Keratinocyte (primary cell): ENCODE measurements at regions not wholly inside any gene's neighbourhood (a gene's known extent, or its start where the extent isn't known, plus 50 kb on each side); places are given as distances from the start of the nearest gene placed in this dataset.

Experiments used
- DNase-seq: peaks from one replicate; pipeline ENCODE4 v3.0.0-alpha.2; 2011; ENCODE audit warnings: low read depth, missing footprints, low spot score
- FAIRE-seq: peaks from 2 replicates; lab custom pipeline; 2011; peaks lifted over from hg19 to GRCh38; lab: Jason Lieb, UNC
- H2AFZ ChIP-seq: 2 replicates; pipeline ENCODE4 v1.6.0; 2012; ENCODE audit warnings: low read length, control low read depth, inconsistent platforms; ENCODE audit not compliant: control insufficient read depth
- H3K27ac ChIP-seq: 2 replicates; pipeline ENCODE4 v1.5.1; 2011; ENCODE audit warnings: low read length; ENCODE audit not compliant: control insufficient read depth, insufficient read depth
- H3K27me3 ChIP-seq: 3 replicates; pipeline ENCODE4 v1.6.0; 2011; ENCODE audit warnings: low read length; ENCODE audit not compliant: control insufficient read depth, insufficient read depth; ENCODE audit errors: extremely low read depth
- H3K36me3 ChIP-seq, 2 experiments: 2 replicates in 1 of 2; 3 replicates in 1 of 2; pipeline ENCODE4 v1.5.1; 2011; ENCODE audit warnings: low read length in 2 of 2, mild to moderate bottlenecking in 1 of 2; ENCODE audit not compliant: control insufficient read depth in 2 of 2, insufficient read depth in 2 of 2; ENCODE audit errors: extremely low read depth in 1 of 2
- H3K4me1 ChIP-seq: 3 replicates; pipeline ENCODE4 v1.5.1; 2011; ENCODE audit warnings: low read length; ENCODE audit not compliant: control insufficient read depth, insufficient read depth; ENCODE audit errors: extremely low read depth
- H3K4me2 ChIP-seq: 3 replicates; pipeline ENCODE4 v1.6.0; 2011; ENCODE audit warnings: low read depth, low read length; ENCODE audit not compliant: control insufficient read depth, insufficient read depth; ENCODE audit errors: extremely low read depth
- H3K4me3 ChIP-seq, 3 experiments: fragments of 200-600 bp in 1 of 3; sonication (generic) in 1 of 3; 2 replicates in 2 of 3; 3 replicates in 1 of 3; pipeline ENCODE4 v1.5.1; 2011 to 2016; ENCODE audit warnings: low read length in 3 of 3, mild to moderate bottlenecking in 3 of 3, control low read depth in 2 of 3, inconsistent platforms in 1 of 3, low read depth in 1 of 3, mixed read lengths in 1 of 3, mixed run types in 1 of 3, moderate library complexity in 1 of 3; ENCODE audit not compliant: control insufficient read depth in 2 of 3, insufficient read depth in 2 of 3; ENCODE audit errors: extremely low read depth in 1 of 3
- H3K79me2 ChIP-seq: 2 replicates; pipeline ENCODE4 v1.6.0; 2012; ENCODE audit warnings: low read length; ENCODE audit not compliant: control insufficient read depth, insufficient read depth
- H3K9ac ChIP-seq: 3 replicates; pipeline ENCODE4 v1.6.0; 2011; ENCODE audit warnings: low read length; ENCODE audit not compliant: control insufficient read depth, insufficient read depth; ENCODE audit errors: extremely low read depth
- H3K9me1 ChIP-seq: 3 replicates; pipeline ENCODE4 v1.6.0; 2011; ENCODE audit warnings: low read length; ENCODE audit not compliant: control insufficient read depth, insufficient read depth; ENCODE audit errors: extremely low read depth
- H3K9me3 ChIP-seq: 2 replicates; pipeline ENCODE4 v1.5.1; 2012; ENCODE audit warnings: low read depth, low read length; ENCODE audit not compliant: control insufficient read depth
- H4K20me1 ChIP-seq: 3 replicates; pipeline ENCODE4 v1.6.0; 2011; ENCODE audit warnings: low read length; ENCODE audit not compliant: control insufficient read depth, insufficient read depth; ENCODE audit errors: extremely low read depth
- EZH2 ChIP-seq: IDR thresholded peaks from one replicate; pipeline ENCODE4 v1.6.1; 2012; ENCODE audit warnings: inconsistent platforms, mild to moderate bottlenecking, low read length, moderate library complexity
- dilution Hi-C: fragments of 300-500 bp; cut with MboI; formaldehyde crosslinking; loops from one replicate; pipeline ENCODE4 v1.7.0; 2020; ENCODE audit warnings: low sequenced_read_pairs; ENCODE audit not compliant: extremely low pct_ligation_motif_present
- TF ChIP-seq, protein P1 (sequence below), 3 experiments: IDR thresholded peaks in 1 of 3; conservative IDR thresholded peaks in 1 of 3; optimal IDR thresholded peaks in 1 of 3; 2 replicates in 2 of 3; 3 replicates in 1 of 3; pipeline versions ENCODE3 to v1.5.1; 2011; ENCODE audit warnings: low read length in 3 of 3, mild to moderate bottlenecking in 3 of 3, moderate library complexity in 2 of 3, control low read depth in 1 of 3, inconsistent platforms in 1 of 3; ENCODE audit not compliant: insufficient read depth in 2 of 3; ENCODE audit errors: extremely low read depth in 1 of 3

GRCh38 chr22:49576241-49577141 is 251.2 kb downstream of the BRD1 start:
- H3K4me1 ChIP-seq: no peaks in the 10 kb centered on the region
- no peaks in the 10 kb centered on the region for H3K27me3 ChIP-seq
- H2AFZ ChIP-seq: no peak overlapping the region
- H3K27ac ChIP-seq: no peak overlapping the region
- no peak overlapping the region for H3K4me2 ChIP-seq
- dilution Hi-C loops: no loop called here
- H3K4me3 ChIP-seq: no peak overlapping the region
- no peaks in the 10 kb centered on the region for H3K36me3 ChIP-seq
- no peaks in the 10 kb centered on the region for H3K9me1 ChIP-seq
- H3K79me2 ChIP-seq: no peaks in the 10 kb centered on the region
- no peak for TF ChIP-seq EZH2
- TF ChIP-seq, protein P1, sequence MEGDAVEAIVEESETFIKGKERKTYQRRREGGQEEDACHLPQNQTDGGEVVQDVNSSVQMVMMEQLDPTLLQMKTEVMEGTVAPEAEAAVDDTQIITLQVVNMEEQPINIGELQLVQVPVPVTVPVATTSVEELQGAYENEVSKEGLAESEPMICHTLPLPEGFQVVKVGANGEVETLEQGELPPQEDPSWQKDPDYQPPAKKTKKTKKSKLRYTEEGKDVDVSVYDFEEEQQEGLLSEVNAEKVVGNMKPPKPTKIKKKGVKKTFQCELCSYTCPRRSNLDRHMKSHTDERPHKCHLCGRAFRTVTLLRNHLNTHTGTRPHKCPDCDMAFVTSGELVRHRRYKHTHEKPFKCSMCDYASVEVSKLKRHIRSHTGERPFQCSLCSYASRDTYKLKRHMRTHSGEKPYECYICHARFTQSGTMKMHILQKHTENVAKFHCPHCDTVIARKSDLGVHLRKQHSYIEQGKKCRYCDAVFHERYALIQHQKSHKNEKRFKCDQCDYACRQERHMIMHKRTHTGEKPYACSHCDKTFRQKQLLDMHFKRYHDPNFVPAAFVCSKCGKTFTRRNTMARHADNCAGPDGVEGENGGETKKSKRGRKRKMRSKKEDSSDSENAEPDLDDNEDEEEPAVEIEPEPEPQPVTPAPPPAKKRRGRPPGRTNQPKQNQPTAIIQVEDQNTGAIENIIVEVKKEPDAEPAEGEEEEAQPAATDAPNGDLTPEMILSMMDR (optimal IDR thresholded peaks at IDR 0.05 in 1 of 3, IDR thresholded peaks at IDR 0.05 in 1 of 3, conservative IDR thresholded peaks at IDR 0.05 in 1 of 3; ENCODE audit: extremely low read depth in 1 of 3, insufficient read depth in 2 of 3, low read length in 3 of 3): no peak
- FAIRE-seq (no peak), DNase-seq (no peak)
- no peaks in the 10 kb centered on the region for H4K20me1 ChIP-seq
- H3K9me3 ChIP-seq: peaks cover 16% of the 10 kb centered on the region
- no peak overlapping the region for H3K9ac ChIP-seq

DNA sequence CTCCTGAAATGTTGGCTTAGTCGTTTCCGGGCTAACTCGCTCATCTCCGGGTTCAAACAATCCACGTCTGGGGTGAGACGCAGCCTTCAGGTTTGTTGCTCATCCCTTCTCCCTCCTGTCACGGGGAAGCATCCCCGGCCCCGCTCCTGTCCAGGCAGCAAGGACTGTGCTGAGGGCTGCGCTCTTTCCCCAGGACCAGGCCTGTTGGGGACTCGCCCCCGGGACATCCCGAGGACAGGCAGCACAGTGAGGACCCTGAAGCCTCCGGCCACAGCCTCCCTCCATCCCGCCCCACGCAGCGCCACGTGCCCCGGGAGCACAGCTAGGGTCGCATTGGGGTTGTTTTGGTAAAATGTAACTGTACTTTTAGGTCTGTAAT is 252.0 kb downstream of the BRD1 start:
- H3K4me3 ChIP-seq: no peak overlapping the region
- FAIRE-seq: no peak
- dilution Hi-C loops: no loop called here
- DNase-seq: no peak
- H3K9ac ChIP-seq: no peak overlapping the region
- peaks cover 15% of the 10 kb centered on the region for H3K9me3 ChIP-seq
- TF ChIP-seq, protein P1 (optimal IDR thresholded peaks at IDR 0.05 in 1 of 3, IDR thresholded peaks at IDR 0.05 in 1 of 3, conservative IDR thresholded peaks at IDR 0.05 in 1 of 3; ENCODE audit: extremely low read depth in 1 of 3, insufficient read depth in 2 of 3, low read length in 3 of 3): no peak
- TF ChIP-seq EZH2: no peak
- H3K27ac ChIP-seq: no peak overlapping the region
- H3K4me2 ChIP-seq: no peak overlapping the region
- H3K36me3 ChIP-seq: no peaks in the 10 kb centered on the region
- no peaks in the 10 kb centered on the region for H3K9me1 ChIP-seq
- no peaks in the 10 kb centered on the region for H4K20me1 ChIP-seq
- H3K27me3 ChIP-seq: no peaks in the 10 kb centered on the region
- H3K79me2 ChIP-seq: no peaks in the 10 kb centered on the region
- H2AFZ ChIP-seq: no peak overlapping the region
- H3K4me1 ChIP-seq: no peaks in the 10 kb centered on the region
